ENCODE measurements at regions not wholly inside any gene's neighbourhood (a gene's known extent, or its start where the extent isn't known, plus 50 kb on each side); places are given as distances from the start of the nearest gene placed in this dataset.

GRCh38 chr5:89053547-89053946 is 170.6 kb upstream of the MEF2C start:
- TF ChIP-seq CTCF (IDR thresholded peaks at IDR 0.05) (no peak), POLR2AphosphoS5 (IDR thresholded peaks at IDR 0.05) (no peak), EP300 (IDR thresholded peaks at IDR 0.05) (no peak), POLR2A (IDR thresholded peaks at IDR 0.05; ENCODE audit: low read depth) (no peak)

Measured in esophagus muscularis mucosa (tissue), 4 donors.